ENCODE measurements at regions not wholly inside any gene's neighbourhood (a gene's known extent, or its start where the extent isn't known, plus 50 kb on each side); places are given as distances from the start of the nearest gene placed in this dataset.

- ChIA-PET CTCF (no interaction called here), POLR2A (no interaction called here)
- Histone ChIP-seq H3K36me3 (ENCODE audit: control insufficient read depth in 2 of 2, insufficient read depth in 1 of 2, low read length in 2 of 2) (no peaks in the 10 kb centered on the region), H3K4me1 (ENCODE audit: control insufficient read depth, insufficient read depth, low read length) (no peaks in the 10 kb centered on the region), H3K27ac (ENCODE audit: extremely low read depth, low read depth, low read length) (no peak overlapping the region), H3K4me3 (ENCODE audit: low read depth, low read length) (no peak overlapping the region), H3K9me3 (ENCODE audit: control insufficient read depth, insufficient read depth, low read depth, low read length) (no peaks in the 10 kb centered on the region)
- no peak for TF ChIP-seq ZNF518A (tag by site-specific recombination; conservative IDR thresholded peaks at IDR 0.05; ENCODE audit: low read depth)
- no peak for TF ChIP-seq RBAK (tag by site-specific recombination; IDR thresholded peaks at IDR 0.05)
- TF ChIP-seq ZBTB21 (tag by site-specific recombination; IDR thresholded peaks at IDR 0.05), result no peak
- no peak for TF ChIP-seq ZNF146 (tag by site-specific recombination; IDR thresholded peaks at IDR 0.05)
Observed at GRCh38 chr2:7967707-7968405, 714.0 kb upstream of the ID2 start.

GRCh38 chr2:7969756-7970515 lies 711.9 kb upstream of the ID2 start:
- ChIA-PET POLR2A (no interaction called here), CTCF (interaction anchor here (0.6 kb wide), 1 partner anchor 724 kb away, joined by 5 read pairs; no protein-coding TSS in a partner anchor)
- H3K27ac ChIP-seq (ENCODE audit: extremely low read depth, low read depth, low read length), result no peak overlapping the region
- H3K9me3 ChIP-seq (ENCODE audit: control insufficient read depth, insufficient read depth, low read depth, low read length), result no peaks in the 10 kb centered on the region
- no peaks in the 10 kb centered on the region for H3K36me3 ChIP-seq (ENCODE audit: control insufficient read depth in 2 of 2, insufficient read depth in 1 of 2, low read length in 2 of 2)
- no peaks in the 10 kb centered on the region for H3K4me1 ChIP-seq (ENCODE audit: control insufficient read depth, insufficient read depth, low read length)
- H3K4me3 ChIP-seq (ENCODE audit: low read depth, low read length), result no peak overlapping the region
- TF ChIP-seq ZNF548 (tag by site-specific recombination; IDR thresholded peaks at IDR 0.05), result no peak
- TF ChIP-seq ZNF704 (tag by site-specific recombination; IDR thresholded peaks at IDR 0.05), result no peak
- TF ChIP-seq ZBTB17 (tag by site-specific recombination; IDR thresholded peaks at IDR 0.05), result no peak
- no peak for TF ChIP-seq PRDM2 (tag by site-specific recombination; IDR thresholded peaks at IDR 0.05; ENCODE audit: borderline replicate concordance)
- no peak for TF ChIP-seq ZNF549 (tag by site-specific recombination; IDR thresholded peaks at IDR 0.05)
- TF ChIP-seq ZNF777 (tag by site-specific recombination; IDR thresholded peaks at IDR 0.05; ENCODE audit: borderline replicate concordance), result no peak
- TF ChIP-seq GLI4 (tag by site-specific recombination; IDR thresholded peaks at IDR 0.05), result no peak
- no peak for TF ChIP-seq ZNF2 (tag by site-specific recombination; IDR thresholded peaks at IDR 0.05)
- no peak for TF ChIP-seq KLF17 (tag by site-specific recombination; IDR thresholded peaks at IDR 0.05)
- no peak for TF ChIP-seq ZFP69B (tag by site-specific recombination; IDR thresholded peaks at IDR 0.05)
- no peak for TF ChIP-seq ZBTB48 (tag by site-specific recombination; IDR thresholded peaks at IDR 0.05)
- no peak for TF ChIP-seq ZNF514 (tag by site-specific recombination; IDR thresholded peaks at IDR 0.05)
- no peak for TF ChIP-seq ZSCAN23 (tag by site-specific recombination; IDR thresholded peaks at IDR 0.05)
- no peak for TF ChIP-seq ZNF16 (tag by site-specific recombination; IDR thresholded peaks at IDR 0.05; ENCODE audit: low read depth)
- TF ChIP-seq ZIC2 (tag by site-specific recombination; IDR thresholded peaks at IDR 0.05), result no peak
- TF ChIP-seq ZNF324 (tag by site-specific recombination; IDR thresholded peaks at IDR 0.05), result no peak
- no peak for TF ChIP-seq ZNF221 (tag by site-specific recombination; IDR thresholded peaks at IDR 0.05; ENCODE audit: borderline replicate concordance)
